GM21528 (cell line): ENCODE measurements at regions not wholly inside any gene's neighbourhood (a gene's known extent, or its start where the extent isn't known, plus 50 kb on each side); places are given as distances from the start of the nearest gene placed in this dataset.

Source experiments
- ATAC-seq: cut with Tn5 transposase; IDR thresholded peaks from one replicate; pipeline ENCODE4 v1.9.1; 2021; ENCODE audit warnings: mild to moderate bottlenecking, moderate library complexity; ENCODE audit not compliant: unreplicated experiment, low FRiP score

- ATAC-seq: no peak
Observed at GRCh38 chr10:4059471-4060138, 274.6 kb upstream of the KLF6 start.

- ATAC-seq: no peak
Observed at GRCh38 chr10:4058514-4059029, 273.6 kb upstream of the KLF6 start.

DNA sequence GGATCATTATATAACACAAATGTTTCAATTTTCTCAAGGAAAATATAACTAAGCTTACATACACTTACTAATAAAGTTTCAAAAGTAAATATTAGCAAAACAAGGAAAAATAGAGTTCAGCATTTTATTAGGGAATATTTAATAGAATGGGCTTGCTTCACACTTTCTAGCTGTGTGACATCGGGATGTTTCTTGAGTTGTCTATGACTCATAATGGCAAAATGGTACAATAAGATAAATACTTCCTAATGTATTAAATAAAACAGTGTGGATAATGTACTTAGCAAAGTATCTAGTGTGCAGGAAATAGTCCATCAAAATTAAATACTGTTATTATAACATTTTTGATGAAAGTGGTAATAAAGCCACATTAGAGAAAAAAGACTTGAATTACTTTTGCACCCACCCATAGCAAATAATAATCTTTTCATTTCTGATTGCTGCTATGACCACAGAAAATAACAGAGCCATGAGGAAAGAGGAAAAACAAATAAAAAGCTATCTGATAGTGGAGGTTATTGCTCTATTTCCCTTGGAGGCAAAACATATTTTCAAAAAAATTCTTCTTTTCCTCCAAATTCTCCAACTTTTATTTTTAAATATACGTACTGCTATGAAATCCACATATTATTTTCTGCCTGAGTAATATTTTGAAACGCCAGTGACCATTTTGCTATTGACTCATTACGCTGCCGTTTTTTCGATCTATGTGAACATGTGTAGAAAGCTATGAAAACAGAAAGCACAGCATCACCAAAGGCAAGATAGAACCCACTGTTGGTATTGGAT, 272.9 kb upstream of the KLF6 start:
- ATAC-seq: no peak

- no peak for ATAC-seq
Observed at GRCh38 chr10:4057021-4057420, 272.0 kb upstream of the KLF6 start.

DNA sequence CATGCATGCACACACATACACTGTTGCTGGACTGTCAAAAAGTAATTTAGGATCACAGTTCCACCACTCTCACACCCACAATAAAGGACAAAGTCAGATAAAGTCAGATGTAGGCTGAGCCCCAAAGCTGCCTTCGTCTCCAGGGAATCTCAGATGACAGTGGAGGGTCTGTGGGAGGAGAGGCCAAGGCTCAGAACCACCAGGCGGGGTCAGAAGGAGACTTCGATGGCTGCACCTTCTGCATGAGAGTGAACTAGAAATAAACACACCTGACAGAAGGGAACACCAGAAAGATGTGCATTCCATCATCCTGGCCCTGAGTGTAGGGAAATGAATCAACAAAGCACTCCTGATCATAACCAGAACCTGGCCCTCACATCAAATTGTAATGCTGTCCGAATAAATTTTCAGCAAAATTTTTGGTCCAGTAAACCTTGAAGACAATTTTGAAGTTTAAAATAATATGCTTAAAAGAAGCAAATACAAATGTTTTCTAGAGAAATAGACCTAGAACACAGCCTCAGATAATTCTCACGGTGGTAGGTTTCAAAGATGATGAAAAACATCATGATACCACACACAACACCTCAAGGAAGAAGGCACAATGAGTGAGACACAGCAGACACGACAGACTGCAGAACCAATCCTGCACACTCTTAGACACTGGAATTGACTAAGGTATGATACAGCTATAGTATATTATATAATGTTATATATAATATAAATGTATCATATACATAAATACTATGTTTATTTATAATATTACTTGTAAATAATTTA, 269.8 kb upstream of the KLF6 start:
- ATAC-seq: no peak

GRCh38 chr10:4053940-4054339, 268.9 kb upstream of the KLF6 start:
- ATAC-seq: no peak

GRCh38 chr10:4051641-4052151, 266.7 kb upstream of the KLF6 start:
- ATAC-seq: no peak

GRCh38 chr10:4051011-4051640, 266.1 kb upstream of the KLF6 start:
- ATAC-seq: no peak

DNA sequence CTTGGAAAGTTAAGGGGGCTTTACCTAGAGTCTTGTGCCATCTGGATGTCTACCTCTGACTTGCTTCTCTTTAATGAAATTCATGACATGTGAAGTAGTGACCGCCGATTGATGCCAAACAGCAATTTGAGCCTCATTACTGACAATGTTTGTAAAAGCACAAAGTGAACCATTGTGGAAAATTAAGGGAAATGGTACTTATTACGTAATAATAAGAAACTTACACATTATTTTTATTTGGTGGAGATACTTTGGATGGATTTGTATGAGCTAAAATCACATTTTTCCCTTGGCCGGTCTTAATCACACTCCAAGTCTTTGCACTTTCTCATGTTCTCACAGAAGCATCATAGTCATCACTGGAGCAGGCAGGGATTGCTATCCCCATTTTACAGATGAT, 265.1 kb upstream of the KLF6 start:
- ATAC-seq: no peak

GRCh38 chr10:4049348-4049747, 264.3 kb upstream of the KLF6 start:
- ATAC-seq: no peak

- ATAC-seq: no peak
Observed at GRCh38 chr10:4048236-4048864, 263.3 kb upstream of the KLF6 start.

DNA sequence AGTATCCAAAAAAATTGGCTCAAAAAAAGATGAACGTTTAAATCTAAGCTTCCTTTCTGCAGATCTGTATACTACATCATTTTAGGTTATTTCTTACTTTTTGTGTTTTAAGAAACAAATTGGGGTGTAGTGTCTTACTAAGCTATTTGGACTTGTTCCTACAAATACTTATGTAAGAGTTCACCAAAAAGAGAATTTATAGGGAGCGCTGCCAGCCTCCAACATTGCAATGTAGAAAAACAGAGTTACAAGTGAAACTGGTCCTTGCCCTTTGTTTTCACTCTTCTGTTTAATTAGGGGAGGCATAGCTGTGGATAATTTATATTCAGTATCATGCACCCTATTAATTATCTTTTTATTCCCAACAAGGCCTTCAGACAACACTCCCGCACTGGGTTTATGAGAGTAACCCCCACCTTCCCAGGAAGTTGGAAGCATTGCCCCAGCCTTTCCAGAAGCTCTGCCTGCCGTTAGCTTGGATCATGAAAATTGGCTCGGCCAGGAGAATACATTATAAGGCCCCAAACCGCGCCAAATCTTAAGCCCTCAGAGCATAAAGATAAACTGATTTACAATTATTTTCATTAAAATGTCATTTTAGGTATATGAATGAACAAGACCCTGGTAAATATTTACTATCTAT, 261.8 kb upstream of the KLF6 start:
- no peak for ATAC-seq

DNA sequence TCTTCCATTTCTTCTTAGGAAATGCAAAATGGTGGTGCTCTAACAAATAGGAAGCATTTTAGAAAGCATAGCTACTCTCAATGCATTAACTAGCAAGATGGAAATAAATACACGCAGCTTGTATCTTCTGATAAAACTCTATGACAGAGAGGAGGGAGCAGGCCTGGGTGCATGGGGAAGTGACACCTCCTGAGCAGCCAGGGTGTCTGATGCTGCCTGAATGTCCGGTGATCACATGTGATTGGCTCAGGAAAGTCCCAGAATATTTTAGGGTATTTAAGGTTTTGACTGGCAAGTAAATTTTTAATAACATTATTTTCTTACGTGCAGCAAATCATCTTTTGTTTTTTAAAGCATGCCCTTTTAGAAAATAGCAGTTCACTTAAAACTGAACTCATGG, 261.0 kb upstream of the KLF6 start:
- no peak for ATAC-seq

GRCh38 chr10:4043897-4044665, 259.1 kb upstream of the KLF6 start:
- ATAC-seq: no peak

- no peak for ATAC-seq
Observed at GRCh38 chr10:4041635-4042034, 256.6 kb upstream of the KLF6 start.

- ATAC-seq: no peak
Observed at GRCh38 chr10:4038000-4038399, 253.0 kb upstream of the KLF6 start.

DNA sequence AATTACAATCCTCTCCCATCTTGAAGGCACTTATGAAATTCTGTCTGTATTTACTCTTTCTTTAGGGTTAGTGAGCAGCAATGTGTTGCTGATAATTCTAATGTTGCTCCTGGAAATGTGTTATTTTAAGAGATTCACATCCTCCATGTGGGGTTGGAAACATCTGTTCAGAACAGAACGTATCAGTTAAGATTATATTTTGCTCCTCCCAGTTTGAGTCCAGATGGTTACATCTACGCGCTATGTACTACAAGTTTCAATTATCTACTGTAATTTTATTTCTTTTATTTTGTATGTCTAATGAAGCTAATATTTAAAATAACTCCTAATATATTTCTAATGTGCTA, 250.6 kb upstream of the KLF6 start:
- no peak for ATAC-seq

GRCh38 chr10:4034907-4035598, 250.0 kb upstream of the KLF6 start:
- ATAC-seq: no peak
